Prostate gland (tissue), 2 donors: ENCODE measurements at regions not wholly inside any gene's neighbourhood (a gene's known extent, or its start where the extent isn't known, plus 50 kb on each side); places are given as distances from the start of the nearest gene placed in this dataset.

Experiments
- DNase-seq: peaks from one replicate; pipeline ENCODE4 v3.0.0-alpha.2; 2019; ENCODE audit warnings: low spot score
- H3K27ac ChIP-seq, 2 donors: fragments of 200-600 bp; sonication (generic); 2 replicates each; pipeline ENCODE4 v1.5.1; 2017 to 2019
- H3K27me3 ChIP-seq: fragments of 200-600 bp; sonication (generic); replicated peaks from 2 replicates; pipeline ENCODE4 v1.5.1; 2019; ENCODE audit not compliant: insufficient read depth
- H3K36me3 ChIP-seq, 2 donors: fragments of 200-600 bp; sonication (generic); 1 replicate in 1 of 2; 2 replicates in 1 of 2; pipeline versions ENCODE4 v1.5.1 to v1.8.1; 2017 to 2019
- H3K4me1 ChIP-seq: fragments of 200-600 bp; sonication (generic); replicated peaks from 2 replicates; pipeline ENCODE4 v1.5.1; 2019
- H3K4me3 ChIP-seq, 2 donors: fragments of 200-600 bp; sonication (generic); 2 replicates each; pipeline ENCODE4 v1.5.1; 2017 to 2019
- H3K9me3 ChIP-seq: fragments of 200-600 bp; sonication (generic); 2 replicates; pipeline ENCODE4 v1.5.1; 2017
- POLR2A ChIP-seq: fragments of 450-650 bp; IDR thresholded peaks from one replicate; pipeline ENCODE4 v1.6.1; 2016; ENCODE audit warnings: antibody characterized with exemption, mild to moderate bottlenecking
- POLR2AphosphoS5 ChIP-seq: sonication (generic); formaldehyde crosslinking; IDR thresholded peaks from one replicate; pipeline ENCODE4 v1.6.1; 2017; ENCODE audit warnings: antibody characterized with exemption
- WGBS: methylation state at CpG from one replicate; pipeline ENCODE4 v1.1.5; 2018; 5-methylcytosine and 5-hydroxymethylcytosine counted together
- intact Hi-C: fragments of 100-400 bp; cut with DNase I; formaldehyde crosslinking; loops from one replicate; pipeline ENCODE4 v1.14.2; 2022
- TF ChIP-seq, protein P1 (sequence below), 4 experiments: fragments of 200-600 bp in 2 of 4; fragments of 450-650 bp in 2 of 4; sonication (generic) in 2 of 4; IDR thresholded peaks; 1 replicate in 3 of 4; 2 replicates in 1 of 4; pipeline ENCODE4 v1.5.1; 2016 to 2019; ENCODE audit warnings: antibody characterized with exemption in 4 of 4, mild to moderate bottlenecking in 2 of 4, moderate library complexity in 2 of 4

DNA sequence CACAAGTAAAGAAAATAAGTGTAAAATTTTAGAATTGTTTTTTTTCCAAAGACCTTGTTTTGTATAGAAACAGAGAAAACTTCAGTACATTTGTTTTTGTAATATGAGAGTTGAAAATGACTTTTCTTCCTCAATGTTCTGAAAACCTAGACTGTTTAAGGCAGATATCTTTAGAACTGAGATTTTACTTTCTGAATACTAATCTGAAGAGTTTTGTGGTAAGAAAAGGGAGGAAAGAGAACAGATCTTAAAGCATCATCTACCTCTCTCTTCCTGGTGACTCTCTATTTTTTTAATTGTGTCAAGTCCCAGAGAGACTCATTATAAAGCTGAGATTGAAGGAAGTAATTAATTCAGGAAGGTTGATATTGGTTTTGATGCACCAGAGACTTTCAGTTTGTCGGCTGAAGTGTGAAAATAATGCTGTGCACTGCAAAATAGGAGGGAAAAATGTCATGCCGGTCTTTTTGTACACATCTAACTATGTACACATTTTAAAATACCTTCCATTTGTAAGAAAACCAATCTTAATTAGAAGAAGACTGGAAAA lies 142.1 kb upstream of the NAALADL2 start:
- TF ChIP-seq POLR2AphosphoS5 (no peak), POLR2A (no peak)
- TF ChIP-seq, protein P1, sequence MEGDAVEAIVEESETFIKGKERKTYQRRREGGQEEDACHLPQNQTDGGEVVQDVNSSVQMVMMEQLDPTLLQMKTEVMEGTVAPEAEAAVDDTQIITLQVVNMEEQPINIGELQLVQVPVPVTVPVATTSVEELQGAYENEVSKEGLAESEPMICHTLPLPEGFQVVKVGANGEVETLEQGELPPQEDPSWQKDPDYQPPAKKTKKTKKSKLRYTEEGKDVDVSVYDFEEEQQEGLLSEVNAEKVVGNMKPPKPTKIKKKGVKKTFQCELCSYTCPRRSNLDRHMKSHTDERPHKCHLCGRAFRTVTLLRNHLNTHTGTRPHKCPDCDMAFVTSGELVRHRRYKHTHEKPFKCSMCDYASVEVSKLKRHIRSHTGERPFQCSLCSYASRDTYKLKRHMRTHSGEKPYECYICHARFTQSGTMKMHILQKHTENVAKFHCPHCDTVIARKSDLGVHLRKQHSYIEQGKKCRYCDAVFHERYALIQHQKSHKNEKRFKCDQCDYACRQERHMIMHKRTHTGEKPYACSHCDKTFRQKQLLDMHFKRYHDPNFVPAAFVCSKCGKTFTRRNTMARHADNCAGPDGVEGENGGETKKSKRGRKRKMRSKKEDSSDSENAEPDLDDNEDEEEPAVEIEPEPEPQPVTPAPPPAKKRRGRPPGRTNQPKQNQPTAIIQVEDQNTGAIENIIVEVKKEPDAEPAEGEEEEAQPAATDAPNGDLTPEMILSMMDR (IDR thresholded peaks at IDR 0.05): no peak
- Histone ChIP-seq H3K4me1 (no peaks in the 10 kb centered on the region), H3K4me3 (no peak overlapping the region), H3K36me3 (no peaks in the 10 kb centered on the region), H3K27me3 (no peaks in the 10 kb centered on the region), H3K27ac (no peak overlapping the region), H3K9me3 (no peaks in the 10 kb centered on the region)
- intact Hi-C loops: no loop called here
- 74% methylated on average over 2 of the region's 2 CpGs for WGBS
- DNase-seq: no peak

DNA sequence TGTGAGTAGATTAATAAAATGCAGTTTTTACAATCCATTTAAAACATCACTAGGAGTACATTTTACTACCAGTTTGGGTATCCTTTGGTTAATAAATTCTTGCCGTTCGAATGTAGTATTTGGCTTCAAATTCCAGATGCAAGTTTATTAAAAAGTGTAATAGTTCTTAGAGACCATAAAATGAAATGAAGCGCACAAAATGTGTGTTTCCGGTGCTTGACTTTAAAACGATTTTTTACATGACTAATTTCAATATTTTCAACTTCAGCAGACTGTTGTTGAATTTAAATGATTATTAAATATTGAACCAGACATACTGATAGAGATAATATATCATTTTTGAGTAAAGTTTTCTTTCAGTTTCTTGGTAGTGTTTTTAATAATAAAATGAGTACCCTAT lies 138.4 kb upstream of the NAALADL2 start:
- intact Hi-C loops: no loop called here
- DNase-seq: no peak
- Histone ChIP-seq H3K36me3 (no peaks in the 10 kb centered on the region), H3K9me3 (no peaks in the 10 kb centered on the region), H3K27me3 (no peaks in the 10 kb centered on the region), H3K4me1 (no peaks in the 10 kb centered on the region), H3K4me3 (no peak overlapping the region), H3K27ac (no peak overlapping the region)
- WGBS: 64% methylated on average over 5 of the region's 5 CpGs
- TF ChIP-seq POLR2AphosphoS5: no peak
- no peak for TF ChIP-seq POLR2A
- TF ChIP-seq, protein P1 (IDR thresholded peaks at IDR 0.05): no peak

DNA sequence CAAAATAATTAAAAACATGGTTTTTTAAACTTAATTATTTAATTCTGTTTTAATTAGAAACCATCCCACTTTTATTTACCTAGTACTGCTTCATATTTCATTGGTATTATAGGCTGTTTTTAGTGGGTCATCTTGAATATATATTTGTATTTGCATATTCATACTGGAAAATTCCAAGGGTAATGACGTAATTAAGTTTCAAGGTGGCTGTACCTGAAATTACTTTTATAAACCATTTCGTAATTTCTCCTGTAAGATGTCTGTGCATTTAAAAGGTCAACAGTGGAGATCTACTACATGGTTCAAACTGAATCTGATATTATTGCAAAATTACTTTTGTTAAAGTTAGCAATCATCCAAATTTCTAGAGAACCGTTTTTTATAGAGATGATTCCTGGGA lies 133.8 kb upstream of the NAALADL2 start:
- no peaks in the 10 kb centered on the region for H3K4me1 ChIP-seq
- H3K4me3 ChIP-seq: no peak overlapping the region
- intact Hi-C loops: no loop called here
- no peaks in the 10 kb centered on the region for H3K36me3 ChIP-seq
- TF ChIP-seq POLR2A (no peak), POLR2AphosphoS5 (no peak)
- TF ChIP-seq, protein P1 (IDR thresholded peaks at IDR 0.05): no peak
- no peak overlapping the region for H3K27ac ChIP-seq
- H3K27me3 ChIP-seq: no peaks in the 10 kb centered on the region
- DNase-seq: no peak
- no peaks in the 10 kb centered on the region for H3K9me3 ChIP-seq
- 91% methylated on average over 3 of the region's 3 CpGs for WGBS

GRCh38 chr3:174737966-174738365 lies 121.2 kb upstream of the NAALADL2 start:
- Histone ChIP-seq H3K27ac (no peak overlapping the region), H3K4me3 (no peak overlapping the region), H3K9me3 (no peaks in the 10 kb centered on the region), H3K4me1 (no peaks in the 10 kb centered on the region), H3K27me3 (no peaks in the 10 kb centered on the region), H3K36me3 (no peaks in the 10 kb centered on the region)
- DNase-seq: no peak
- 85% methylated on average over 3 of the region's 3 CpGs for WGBS
- intact Hi-C loops: no loop called here
- TF ChIP-seq, protein P1 (IDR thresholded peaks at IDR 0.05): no peak
- no peak for TF ChIP-seq POLR2AphosphoS5
- TF ChIP-seq POLR2A: no peak

DNA sequence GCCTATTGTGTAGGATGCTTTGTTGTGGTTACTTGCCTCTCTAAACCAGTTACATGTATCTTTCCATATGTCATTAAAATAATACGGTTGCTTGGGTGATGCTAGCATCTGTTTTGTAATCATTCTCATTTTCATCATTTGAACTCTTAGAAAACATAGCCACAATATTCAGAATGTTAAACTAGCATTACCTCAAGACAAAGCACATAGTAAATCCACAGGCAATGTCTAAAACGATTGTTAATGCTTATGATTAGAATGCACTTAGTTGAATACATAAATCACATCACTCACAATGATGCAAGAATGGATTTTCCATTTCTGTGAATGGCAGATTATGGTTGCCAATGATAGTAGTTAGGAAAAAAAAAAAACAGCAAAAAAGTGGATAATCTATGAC lies 110.0 kb upstream of the NAALADL2 start:
- TF ChIP-seq POLR2AphosphoS5 (no peak), POLR2A (no peak)
- TF ChIP-seq, protein P1 (IDR thresholded peaks at IDR 0.05): no peak
- H3K27ac ChIP-seq: no peak overlapping the region
- WGBS: 82% methylated on average over 2 of the region's 2 CpGs
- H3K36me3 ChIP-seq: no peaks in the 10 kb centered on the region
- intact Hi-C loops: no loop called here
- no peak for DNase-seq
- H3K27me3 ChIP-seq: no peaks in the 10 kb centered on the region
- H3K4me1 ChIP-seq: no peaks in the 10 kb centered on the region
- no peak overlapping the region for H3K4me3 ChIP-seq
- H3K9me3 ChIP-seq: no peaks in the 10 kb centered on the region
